ENCODE measurements at regions not wholly inside any gene's neighbourhood (a gene's known extent, or its start where the extent isn't known, plus 50 kb on each side); places are given as distances from the start of the nearest gene placed in this dataset.

DNA sequence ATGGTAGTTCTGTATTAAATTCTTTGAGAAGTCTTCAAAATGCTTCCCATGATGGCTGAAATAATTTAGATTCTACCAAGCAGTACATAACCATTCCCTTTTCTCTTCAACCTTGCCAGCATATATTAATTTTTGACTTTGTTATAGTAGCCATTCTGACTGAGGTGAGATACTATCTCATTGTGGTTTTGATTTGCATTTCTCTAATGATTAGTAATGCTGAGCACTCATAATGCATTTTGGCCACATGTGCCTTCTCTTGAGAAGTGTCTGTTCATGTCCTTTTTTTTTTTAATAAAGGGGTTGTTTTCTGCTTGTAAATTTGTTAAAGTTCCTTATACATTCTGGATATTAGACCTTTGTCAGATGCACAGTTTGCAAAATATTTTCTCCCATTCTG is 173.9 kb downstream of the CALCRL start:
- CTCF ChIA-PET = no interaction called here
- POLR2A ChIA-PET = no interaction called here
- Mint-ChIP-seq H3K9me3 (peaks cover 2% of the 10 kb centered on the region), H3K27ac (no peak overlapping the region), H3K4me3 (no peak overlapping the region), H3K27me3 (no peaks in the 10 kb centered on the region), H3K36me3 (ENCODE audit: low read depth) (no peaks in the 10 kb centered on the region), H3K4me1 (no peaks in the 10 kb centered on the region)
- no peak for DNase-seq

- DNase-seq = no peak
- ChIA-PET POLR2A (no interaction called here), CTCF (no interaction called here)
- Mint-ChIP-seq H3K9me3 (no peaks in the 10 kb centered on the region), H3K4me3 (no peak overlapping the region), H3K27ac (no peak overlapping the region), H3K4me1 (no peaks in the 10 kb centered on the region), H3K36me3 (ENCODE audit: low read depth) (no peaks in the 10 kb centered on the region), H3K27me3 (no peaks in the 10 kb centered on the region)
These were observed 175.8 kb downstream of the CALCRL start for GRCh38 chr2:187272255-187272654.

DNA sequence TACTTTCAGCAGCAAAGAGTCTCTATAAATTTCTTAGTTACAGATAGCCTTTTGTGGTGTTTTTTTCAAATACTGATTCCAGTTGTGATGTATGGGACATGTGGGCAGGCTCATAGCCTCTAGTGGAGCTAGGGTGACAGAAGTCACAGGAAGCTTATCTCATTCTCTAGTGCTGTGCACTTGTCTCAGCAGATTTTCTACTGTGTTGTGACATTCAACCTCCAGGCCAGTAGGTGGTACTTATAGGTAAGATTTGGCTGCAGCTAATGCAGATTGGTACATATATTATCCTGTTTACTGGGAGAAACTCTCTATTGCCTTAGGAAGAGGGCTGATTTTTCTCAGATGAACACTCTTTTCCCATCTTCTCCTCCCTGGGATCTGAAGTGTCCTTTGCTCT is 176.2 kb downstream of the CALCRL start:
- DNase-seq = no peak
- H3K36me3 Mint-ChIP-seq (ENCODE audit: low read depth) = no peaks in the 10 kb centered on the region

DNA sequence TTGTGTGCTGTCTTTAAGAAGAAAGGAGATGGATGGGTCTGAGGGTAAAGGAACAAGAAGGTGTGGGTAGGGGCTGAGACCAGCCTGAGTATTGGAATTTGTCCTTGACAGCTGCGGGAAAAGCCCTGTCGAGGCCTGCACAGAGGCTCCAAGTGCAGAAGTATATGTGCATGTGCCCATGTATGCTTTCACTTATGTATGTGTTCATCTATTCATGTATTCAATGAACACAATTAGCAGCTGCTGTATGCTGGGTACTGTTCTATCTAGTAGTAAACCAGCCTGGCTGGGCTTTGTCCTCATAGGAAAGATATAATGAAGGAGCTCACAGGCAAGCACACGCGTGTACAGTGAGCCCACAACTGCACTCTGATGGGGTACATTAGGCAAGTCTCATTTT is 181.4 kb downstream of the CALCRL start:
- POLR2A ChIA-PET = no interaction called here
- CTCF ChIA-PET = no interaction called here
- Mint-ChIP-seq H3K4me1 (no peaks in the 10 kb centered on the region), H3K27me3 (no peaks in the 10 kb centered on the region), H3K4me3 (no peak overlapping the region), H3K9me3 (no peaks in the 10 kb centered on the region), H3K36me3 (ENCODE audit: low read depth) (no peaks in the 10 kb centered on the region), H3K27ac (no peak overlapping the region)
- no peak for DNase-seq

More for the DNA sequence above, 176.2 kb downstream of the CALCRL start:
- Mint-ChIP-seq H3K4me1 (no peaks in the 10 kb centered on the region), H3K9me3 (no peaks in the 10 kb centered on the region), H3K27me3 (no peaks in the 10 kb centered on the region), H3K27ac (no peak overlapping the region), H3K4me3 (no peak overlapping the region)
- ChIA-PET POLR2A (no interaction called here), CTCF (no interaction called here)

GRCh38 chr2:187266147-187266546 is 181.9 kb downstream of the CALCRL start:
- H3K36me3 Mint-ChIP-seq (ENCODE audit: low read depth) = no peaks in the 10 kb centered on the region

DNA sequence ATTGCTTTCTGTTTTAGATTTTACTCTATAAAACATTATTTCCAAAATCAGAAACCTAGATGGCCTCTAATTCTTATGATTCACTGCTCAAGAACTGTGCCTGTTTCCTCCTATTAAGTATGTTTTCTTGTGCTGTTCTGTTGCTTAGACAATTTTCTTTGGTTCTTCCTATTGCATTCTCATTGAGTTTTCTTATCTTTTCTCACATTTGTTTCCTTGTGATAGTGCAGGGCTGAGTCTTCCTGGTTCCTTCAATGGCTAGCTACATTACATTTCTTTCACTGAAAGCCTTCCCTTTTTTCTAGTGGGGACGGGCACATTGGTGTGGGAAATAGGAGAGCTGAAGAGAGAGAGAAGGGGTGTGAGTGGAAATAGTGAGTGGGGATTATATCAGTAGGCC is 183.4 kb downstream of the CALCRL start:
- Mint-ChIP-seq H3K27ac (no peak overlapping the region), H3K36me3 (ENCODE audit: low read depth) (no peaks in the 10 kb centered on the region), H3K4me1 (no peaks in the 10 kb centered on the region), H3K9me3 (no peaks in the 10 kb centered on the region), H3K27me3 (no peaks in the 10 kb centered on the region), H3K4me3 (no peak overlapping the region)
- ChIA-PET CTCF (no interaction called here), POLR2A (no interaction called here)
- DNase-seq = no peak

More at GRCh38 chr2:187266147-187266546, 181.9 kb downstream of the CALCRL start:
- no peak for DNase-seq
- ChIA-PET CTCF (no interaction called here), POLR2A (no interaction called here)
- Mint-ChIP-seq H3K9me3 (no peaks in the 10 kb centered on the region), H3K27me3 (no peaks in the 10 kb centered on the region), H3K4me3 (no peak overlapping the region), H3K4me1 (no peaks in the 10 kb centered on the region), H3K27ac (no peak overlapping the region)

DNA sequence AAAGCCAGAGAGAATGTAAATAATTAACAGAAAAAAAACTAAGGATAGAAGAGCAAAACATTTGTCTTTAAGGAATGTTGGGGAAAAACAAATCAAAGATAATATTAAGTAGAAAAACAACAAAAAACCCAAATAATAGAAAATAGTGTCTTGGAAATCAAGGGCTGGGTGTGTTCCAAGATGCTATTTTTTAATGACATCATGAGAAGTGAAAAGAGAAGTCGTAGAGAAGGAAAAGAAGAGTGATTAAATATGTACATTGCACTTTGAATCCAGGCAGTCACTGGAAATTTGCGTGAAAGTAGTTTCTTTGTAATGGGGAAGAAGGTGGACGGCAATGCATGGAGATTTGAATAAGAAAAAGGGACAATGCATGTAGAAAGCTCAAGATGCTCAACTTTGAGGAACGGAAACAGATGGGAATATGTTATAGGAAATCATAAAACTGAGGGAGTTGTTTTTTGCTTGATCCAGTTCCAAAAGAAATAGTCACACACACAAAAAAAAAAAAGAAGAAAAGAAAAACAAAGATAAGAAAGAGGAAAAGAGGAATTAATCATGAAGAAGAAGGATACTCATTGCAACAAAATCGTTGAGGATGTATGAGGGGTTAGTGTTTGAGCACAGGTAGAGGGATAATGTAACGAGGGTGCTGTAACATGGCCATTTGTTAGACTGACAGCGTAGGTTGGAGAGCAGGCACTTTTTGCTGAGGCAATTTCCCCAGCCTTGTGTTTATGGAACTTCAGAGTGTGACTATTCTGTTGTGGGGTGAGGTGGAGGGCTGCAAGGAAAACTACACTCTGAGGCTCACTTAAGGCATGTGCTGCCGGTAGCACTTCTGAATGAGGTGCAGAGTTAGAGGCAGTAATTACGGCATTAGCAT is 184.1 kb downstream of the CALCRL start:
- Mint-ChIP-seq H3K36me3 (ENCODE audit: low read depth) (no peaks in the 10 kb centered on the region), H3K4me1 (no peaks in the 10 kb centered on the region), H3K4me3 (no peak overlapping the region), H3K27me3 (no peaks in the 10 kb centered on the region), H3K27ac (no peak overlapping the region), H3K9me3 (no peaks in the 10 kb centered on the region)
- DNase-seq = no peak
- CTCF ChIA-PET = no interaction called here
- POLR2A ChIA-PET = no interaction called here

DNA sequence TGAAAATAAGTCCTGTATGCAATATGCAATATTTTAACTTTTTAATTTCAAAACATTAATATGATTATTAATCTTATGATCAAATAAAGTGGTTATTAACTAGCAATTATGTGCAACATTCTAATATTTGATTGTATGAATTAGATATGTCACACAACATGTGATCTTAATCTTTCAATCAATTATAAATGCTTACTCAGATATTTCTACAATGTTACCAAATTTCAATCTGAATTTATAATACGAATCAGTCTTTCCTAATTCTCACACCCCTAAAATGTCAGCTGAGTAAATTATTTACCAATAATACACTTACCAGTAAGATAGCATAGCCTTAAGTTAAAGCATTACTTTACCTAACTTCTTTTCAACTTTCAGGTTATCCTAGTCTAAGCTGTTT is 186.3 kb downstream of the CALCRL start:
- Mint-ChIP-seq H3K36me3 (ENCODE audit: low read depth) (no peaks in the 10 kb centered on the region), H3K9me3 (no peaks in the 10 kb centered on the region), H3K27me3 (no peaks in the 10 kb centered on the region), H3K4me1 (no peaks in the 10 kb centered on the region), H3K27ac (no peak overlapping the region), H3K4me3 (no peak overlapping the region)
- POLR2A ChIA-PET = no interaction called here
- CTCF ChIA-PET = no interaction called here
- no peak for DNase-seq

DNA sequence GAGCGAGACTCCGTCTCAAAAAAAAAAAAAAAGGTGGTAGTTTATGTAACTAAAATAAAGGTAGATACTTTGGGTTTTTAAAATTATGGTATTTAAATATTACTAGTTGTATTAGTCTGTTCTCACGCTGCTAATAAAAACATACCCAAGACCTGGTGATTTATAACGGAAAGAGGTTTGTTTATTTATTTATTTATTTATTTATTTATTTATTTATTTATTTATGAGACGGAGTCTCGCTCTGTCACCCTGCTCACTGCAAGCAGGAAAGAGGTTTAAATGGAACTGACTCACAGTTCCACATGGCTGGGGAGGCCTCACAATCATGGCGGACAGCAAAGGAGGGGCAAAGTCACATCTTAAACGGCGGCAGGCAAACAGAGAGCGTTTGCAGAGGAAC is 196.0 kb downstream of the CALCRL start:
- Mint-ChIP-seq H3K4me1 (no peaks in the 10 kb centered on the region), H3K9me3 (no peaks in the 10 kb centered on the region), H3K27ac (no peak overlapping the region), H3K4me3 (no peak overlapping the region), H3K27me3 (no peaks in the 10 kb centered on the region), H3K36me3 (ENCODE audit: low read depth) (no peaks in the 10 kb centered on the region)
- ChIA-PET CTCF (no interaction called here), POLR2A (no interaction called here)
- DNase-seq = no peak

DNA sequence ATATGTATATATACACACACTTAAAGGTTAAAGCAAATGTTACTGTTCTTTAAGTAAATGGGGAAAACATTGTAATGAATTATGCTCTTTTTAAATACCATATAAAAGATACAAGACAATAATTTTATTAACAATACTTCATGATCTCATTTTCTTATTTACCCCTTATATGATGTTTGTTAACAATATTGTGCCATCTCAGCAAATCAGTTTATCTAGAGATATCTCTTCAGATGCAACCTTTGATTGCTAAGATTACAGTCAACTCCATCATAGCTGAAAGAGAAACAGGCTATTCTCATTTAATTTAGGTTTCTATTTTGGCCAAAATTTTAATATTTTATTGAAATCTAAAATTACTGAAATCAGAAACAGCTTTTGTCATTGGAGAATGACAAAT is 197.9 kb downstream of the CALCRL start:
- Mint-ChIP-seq H3K36me3 (ENCODE audit: low read depth) (no peaks in the 10 kb centered on the region), H3K4me3 (no peak overlapping the region), H3K4me1 (no peaks in the 10 kb centered on the region), H3K27me3 (no peaks in the 10 kb centered on the region), H3K27ac (no peak overlapping the region), H3K9me3 (no peaks in the 10 kb centered on the region)
- POLR2A ChIA-PET = no interaction called here
- CTCF ChIA-PET = no interaction called here
- DNase-seq = no peak

DNA sequence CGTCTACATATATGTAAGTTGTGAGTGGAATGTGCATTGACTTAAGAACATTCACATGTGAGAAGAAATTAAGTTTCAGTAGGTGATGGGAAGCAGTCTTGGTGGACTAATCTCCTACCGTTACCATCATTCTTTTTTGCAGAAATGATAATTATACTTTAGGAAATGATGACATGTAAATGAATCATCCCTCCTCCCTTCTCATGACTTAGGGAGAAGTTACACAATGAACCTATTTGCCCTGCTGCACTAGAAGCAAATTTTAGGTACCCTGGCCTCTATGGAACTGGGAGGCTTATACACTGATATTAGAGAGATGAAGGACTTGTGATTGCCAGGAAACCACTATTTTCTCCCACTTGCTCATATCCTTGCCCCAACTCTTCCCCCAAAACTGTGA is 214.2 kb downstream of the CALCRL start:
- Mint-ChIP-seq H3K4me3 (no peak overlapping the region), H3K9me3 (no peaks in the 10 kb centered on the region), H3K27me3 (no peaks in the 10 kb centered on the region), H3K4me1 (no peaks in the 10 kb centered on the region), H3K27ac (no peak overlapping the region), H3K36me3 (ENCODE audit: low read depth) (no peaks in the 10 kb centered on the region)
- CTCF ChIA-PET = no interaction called here
- POLR2A ChIA-PET = no interaction called here
- no peak for DNase-seq

DNA sequence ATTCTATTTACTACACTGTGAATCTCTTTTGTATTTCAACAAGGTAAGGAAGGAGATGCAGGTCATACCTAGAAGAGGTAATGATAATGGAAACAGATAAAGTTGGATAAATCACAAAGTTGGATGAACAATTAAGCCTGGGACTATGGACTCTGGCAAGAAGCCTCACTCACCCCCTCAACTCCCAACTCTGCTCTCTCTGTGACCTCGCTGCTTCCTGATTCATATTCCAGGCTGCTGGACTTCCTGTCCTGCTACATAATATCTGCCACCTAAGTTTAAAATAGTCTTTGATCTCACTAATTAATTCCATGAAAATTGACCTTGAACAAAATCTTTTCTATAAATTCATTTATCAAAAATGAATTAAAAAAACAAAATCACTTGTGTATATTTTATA is 215.3 kb downstream of the CALCRL start:
- H3K27ac Mint-ChIP-seq = no peak overlapping the region
- H3K4me3 Mint-ChIP-seq = no peak overlapping the region
- DNase-seq = no peak
- CTCF ChIA-PET = no interaction called here
- no peaks in the 10 kb centered on the region for H3K27me3 Mint-ChIP-seq
- H3K36me3 Mint-ChIP-seq (ENCODE audit: low read depth) = no peaks in the 10 kb centered on the region
- H3K9me3 Mint-ChIP-seq = no peaks in the 10 kb centered on the region
- no peaks in the 10 kb centered on the region for H3K4me1 Mint-ChIP-seq
- POLR2A ChIA-PET = no interaction called here

DNA sequence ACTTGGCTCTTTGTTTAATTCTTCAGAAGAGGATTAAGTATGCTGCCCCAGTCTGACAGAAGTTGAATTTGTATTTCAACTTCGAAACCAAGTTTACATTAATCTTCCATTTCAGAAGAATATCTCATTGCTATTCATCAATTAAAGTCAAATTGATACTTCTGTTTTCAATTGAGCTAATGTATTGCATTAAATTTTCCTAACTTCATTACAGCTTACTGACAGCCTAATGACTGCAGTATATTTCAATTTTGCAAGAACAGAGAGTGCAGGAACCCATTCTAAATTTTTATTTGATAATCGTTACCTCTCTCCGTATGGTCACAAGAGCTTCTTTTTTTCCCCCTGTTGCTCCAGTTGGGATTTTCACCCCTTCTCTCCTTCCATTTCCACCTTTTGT is 218.0 kb downstream of the CALCRL start:
- POLR2A ChIA-PET = no interaction called here

GRCh38 chr2:187228986-187229385 is 219.1 kb downstream of the CALCRL start:
- H3K4me1 Mint-ChIP-seq = no peaks in the 10 kb centered on the region
- ChIA-PET POLR2A (no interaction called here), CTCF (no interaction called here)
- no peaks in the 10 kb centered on the region for H3K27me3 Mint-ChIP-seq
- H3K9me3 Mint-ChIP-seq = no peaks in the 10 kb centered on the region
- no peak for DNase-seq
- no peak overlapping the region for H3K27ac Mint-ChIP-seq
- no peak overlapping the region for H3K4me3 Mint-ChIP-seq
- H3K36me3 Mint-ChIP-seq (ENCODE audit: low read depth) = no peaks in the 10 kb centered on the region

More for the DNA sequence above, 218.0 kb downstream of the CALCRL start:
- Mint-ChIP-seq H3K27ac (no peak overlapping the region), H3K36me3 (ENCODE audit: low read depth) (no peaks in the 10 kb centered on the region), H3K27me3 (no peaks in the 10 kb centered on the region), H3K4me1 (no peaks in the 10 kb centered on the region), H3K9me3 (no peaks in the 10 kb centered on the region), H3K4me3 (no peak overlapping the region)
- no peak for DNase-seq
- CTCF ChIA-PET = no interaction called here

Data from activated CD4-positive, alpha-beta T cell treated with anti-CD3 and anti-CD28 coated beads, Interleukin-2, amount 10 ng/mL, durations not matched to agents 7 days and 5 days (primary cell).